Fibroblast of lung (primary cell): ENCODE measurements at regions not wholly inside any gene's neighbourhood (a gene's known extent, or its start where the extent isn't known, plus 50 kb on each side); places are given as distances from the start of the nearest gene placed in this dataset.
A peak's percentile ranks its signal among the peaks of the same experiment; 100 is the strongest.

Source experiments
- DNase-seq, 2 donors: peaks; one replicate each; pipeline versions ENCODE4 v3.0.0 to v3.0.0-alpha.2; 2010; ENCODE audit warnings: low read depth in 2 of 2
- H2AFZ ChIP-seq: 2 replicates; pipeline ENCODE4 v1.5.1; 2012; ENCODE audit warnings: low read length, control low read depth, inconsistent platforms
- H3K27ac ChIP-seq: 2 replicates; pipeline ENCODE4 v1.5.1; 2011; ENCODE audit warnings: low read length, control low read depth; ENCODE audit not compliant: insufficient read depth
- H3K27me3 ChIP-seq: 2 replicates; pipeline ENCODE4 v1.5.1; 2011; ENCODE audit warnings: mild to moderate bottlenecking, low read length; ENCODE audit not compliant: control insufficient read depth, insufficient read depth
- H3K36me3 ChIP-seq: 2 replicates; pipeline ENCODE4 v1.5.1; 2011; ENCODE audit warnings: low read length; ENCODE audit not compliant: control insufficient read depth, insufficient read depth
- H3K4me1 ChIP-seq: 2 replicates; pipeline ENCODE4 v1.5.1; 2011; ENCODE audit warnings: low read length; ENCODE audit not compliant: control insufficient read depth, insufficient read depth; ENCODE audit errors: extremely low read depth
- H3K4me2 ChIP-seq: 2 replicates; pipeline ENCODE4 v1.5.1; 2011; ENCODE audit warnings: low read length, control low read depth; ENCODE audit not compliant: insufficient read depth; ENCODE audit errors: extremely low read depth
- H3K4me3 ChIP-seq, 4 experiments: fragments of 200-600 bp in 1 of 4; sonication (generic) in 1 of 4; replicated peaks in 1 of 4; 2 replicates each; pipeline ENCODE4 v1.5.1; 2011 to 2016; ENCODE audit warnings: low read length in 4 of 4, low read depth in 3 of 4, mild to moderate bottlenecking in 3 of 4, control low read depth in 2 of 4, inconsistent platforms in 1 of 4, mixed read lengths in 1 of 4; ENCODE audit not compliant: insufficient read depth in 1 of 4; ENCODE audit errors: control extremely low read depth in 1 of 4
- H3K79me2 ChIP-seq: 2 replicates; pipeline ENCODE4 v1.5.1; 2012; ENCODE audit warnings: mild to moderate bottlenecking, low read length, inconsistent platforms; ENCODE audit not compliant: control insufficient read depth, insufficient read depth
- H3K9ac ChIP-seq: 2 replicates; pipeline ENCODE4 v1.5.1; 2011; ENCODE audit warnings: mild to moderate bottlenecking, low read length, control low read depth; ENCODE audit not compliant: insufficient read depth
- H3K9me3 ChIP-seq: 2 replicates; pipeline ENCODE4 v1.5.1; 2012; ENCODE audit warnings: low read depth, low read length; ENCODE audit not compliant: control insufficient read depth, insufficient read depth
- H4K20me1 ChIP-seq: 2 replicates; pipeline ENCODE4 v1.5.1; 2011; ENCODE audit warnings: low read length; ENCODE audit not compliant: control insufficient read depth, insufficient read depth; ENCODE audit errors: extremely low read depth
- CTCF ChIP-seq, 2 donors: IDR thresholded peaks in 1 of 2; conservative IDR thresholded peaks in 1 of 2; 1 replicate in 1 of 2; 2 replicates in 1 of 2; pipeline ENCODE4 v1.5.1; 2011 to 2012; ENCODE audit warnings: low read length in 2 of 2, control low read depth in 1 of 2, inconsistent platforms in 1 of 2, low read depth in 1 of 2, mild to moderate bottlenecking in 1 of 2
- EZH2 ChIP-seq: IDR thresholded peaks from 2 replicates; pipeline ENCODE4 v1.5.1; 2012; ENCODE audit warnings: low read length, control low read depth, mild to moderate bottlenecking; ENCODE audit errors: missing control alignments

- H3K36me3 ChIP-seq, result no peaks in the 10 kb centered on the region
- H4K20me1 ChIP-seq, result no peaks in the 10 kb centered on the region
- H3K9me3 ChIP-seq, result no peaks in the 10 kb centered on the region
- no peaks in the 10 kb centered on the region for H3K79me2 ChIP-seq
- no peak overlapping the region for H2AFZ ChIP-seq
- no peaks in the 10 kb centered on the region for H3K27me3 ChIP-seq
- H3K4me3 ChIP-seq, result no peak overlapping the region
- TF ChIP-seq CTCF (conservative IDR thresholded peaks at IDR 0.05 in 1 of 2, IDR thresholded peaks at IDR 0.05 in 1 of 2; ENCODE audit: low read depth in 1 of 2, low read length in 2 of 2), result no peak
- no peak overlapping the region for H3K9ac ChIP-seq
- DNase-seq, result peak in 1 of 2 donors; percentile 67
- no peak overlapping the region for H3K27ac ChIP-seq
- H3K4me2 ChIP-seq, result no peak overlapping the region
- H3K4me1 ChIP-seq, result no peaks in the 10 kb centered on the region
Observed at GRCh38 chr17:63370696-63371095, 75.4 kb downstream of the CYB561 start.

GRCh38 chr17:63376949-63377348 is 69.2 kb downstream of the CYB561 start:
- Histone ChIP-seq H3K4me1 (peaks cover 3% of the 10 kb centered on the region), H3K4me2 (no peak overlapping the region), H3K4me3 (no peak overlapping the region), H4K20me1 (no peaks in the 10 kb centered on the region), H3K36me3 (no peaks in the 10 kb centered on the region), H3K27ac (no peak overlapping the region), H3K9me3 (no peaks in the 10 kb centered on the region), H3K79me2 (no peaks in the 10 kb centered on the region), H2AFZ (no peak overlapping the region), H3K27me3 (no peaks in the 10 kb centered on the region), H3K9ac (no peak overlapping the region)
- no peak for DNase-seq
- no peak for TF ChIP-seq CTCF (conservative IDR thresholded peaks at IDR 0.05 in 1 of 2, IDR thresholded peaks at IDR 0.05 in 1 of 2; ENCODE audit: low read depth in 1 of 2, low read length in 2 of 2)

GRCh38 chr17:63378411-63379375 is 67.4 kb downstream of the CYB561 start:
- peak in 1 of 2 donors; percentile 54 for DNase-seq
- Histone ChIP-seq H3K4me3 (no peak overlapping the region), H3K4me2 (no peak overlapping the region), H3K4me1 (peaks cover 14% of the 10 kb centered on the region), H3K27me3 (no peaks in the 10 kb centered on the region), H3K36me3 (no peaks in the 10 kb centered on the region), H2AFZ (no peak overlapping the region), H3K9me3 (no peaks in the 10 kb centered on the region), H3K9ac (no peak overlapping the region), H3K79me2 (no peaks in the 10 kb centered on the region), H4K20me1 (no peaks in the 10 kb centered on the region), H3K27ac (no peak overlapping the region)
- no peak for TF ChIP-seq EZH2
- no peak for TF ChIP-seq CTCF (conservative IDR thresholded peaks at IDR 0.05 in 1 of 2, IDR thresholded peaks at IDR 0.05 in 1 of 2; ENCODE audit: low read depth in 1 of 2, low read length in 2 of 2)
